Ishikawa (cell line): ENCODE measurements at regions not wholly inside any gene's neighbourhood (a gene's known extent, or its start where the extent isn't known, plus 50 kb on each side); places are given as distances from the start of the nearest gene placed in this dataset.

Experiments used
- CEBPB ChIP-seq: IDR thresholded peaks from 2 replicates; pipeline ENCODE4 v1.6.1; 2012
- CREB1 ChIP-seq: IDR thresholded peaks from 2 replicates; pipeline ENCODE4 v1.6.1; 2012; ENCODE audit warnings: low read depth
- EGR1 ChIP-seq: IDR thresholded peaks from 2 replicates; pipeline ENCODE4 v1.6.1; 2012
- EP300 ChIP-seq: IDR thresholded peaks from 2 replicates; pipeline ENCODE4 v1.6.1; 2012; ENCODE audit warnings: borderline replicate concordance
- FOXM1 ChIP-seq: IDR thresholded peaks from 2 replicates; pipeline ENCODE4 v1.6.1; 2012; ENCODE audit warnings: low read depth, borderline replicate concordance
- NFIC ChIP-seq: IDR thresholded peaks from 2 replicates; pipeline ENCODE4 v1.6.1; 2012
- RAD21 ChIP-seq: IDR thresholded peaks from 2 replicates; pipeline ENCODE4 v1.6.1; 2012; ENCODE audit warnings: low read depth
- TAF1 ChIP-seq: IDR thresholded peaks from 2 replicates; pipeline ENCODE4 v1.6.1; 2012; ENCODE audit warnings: low read depth, mild to moderate bottlenecking
- TCF12 ChIP-seq: IDR thresholded peaks from 2 replicates; pipeline ENCODE4 v1.6.1; 2012; ENCODE audit warnings: low read depth
- TEAD4 ChIP-seq: IDR thresholded peaks from 2 replicates; pipeline ENCODE4 v1.6.1; 2012
- USF1 ChIP-seq: IDR thresholded peaks from 2 replicates; pipeline ENCODE4 v1.6.1; 2012
- YY1 ChIP-seq: IDR thresholded peaks from 2 replicates; pipeline ENCODE4 v1.6.1; 2012; ENCODE audit warnings: low read depth
- ZBTB7A ChIP-seq: IDR thresholded peaks from 2 replicates; pipeline ENCODE4 v1.6.1; 2012; ENCODE audit warnings: low read depth
- TF ChIP-seq, protein P1 (sequence below): IDR thresholded peaks from 2 replicates; pipeline ENCODE4 v1.6.1; 2012
- TF ChIP-seq, protein P2 (sequence below): IDR thresholded peaks from 2 replicates; pipeline ENCODE4 v1.6.1; 2012; ENCODE audit warnings: low read depth, mild to moderate bottlenecking

- TF ChIP-seq, protein P1, sequence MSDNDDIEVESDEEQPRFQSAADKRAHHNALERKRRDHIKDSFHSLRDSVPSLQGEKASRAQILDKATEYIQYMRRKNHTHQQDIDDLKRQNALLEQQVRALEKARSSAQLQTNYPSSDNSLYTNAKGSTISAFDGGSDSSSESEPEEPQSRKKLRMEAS = no peak
- TF ChIP-seq TAF1 (no peak), EGR1 (no peak), FOXM1 (no peak), TEAD4 (no peak), CEBPB (no peak), ZBTB7A (no peak), RAD21 (no peak), EP300 (no peak), TCF12 (no peak), USF1 (no peak)
- TF ChIP-seq, protein P2, sequence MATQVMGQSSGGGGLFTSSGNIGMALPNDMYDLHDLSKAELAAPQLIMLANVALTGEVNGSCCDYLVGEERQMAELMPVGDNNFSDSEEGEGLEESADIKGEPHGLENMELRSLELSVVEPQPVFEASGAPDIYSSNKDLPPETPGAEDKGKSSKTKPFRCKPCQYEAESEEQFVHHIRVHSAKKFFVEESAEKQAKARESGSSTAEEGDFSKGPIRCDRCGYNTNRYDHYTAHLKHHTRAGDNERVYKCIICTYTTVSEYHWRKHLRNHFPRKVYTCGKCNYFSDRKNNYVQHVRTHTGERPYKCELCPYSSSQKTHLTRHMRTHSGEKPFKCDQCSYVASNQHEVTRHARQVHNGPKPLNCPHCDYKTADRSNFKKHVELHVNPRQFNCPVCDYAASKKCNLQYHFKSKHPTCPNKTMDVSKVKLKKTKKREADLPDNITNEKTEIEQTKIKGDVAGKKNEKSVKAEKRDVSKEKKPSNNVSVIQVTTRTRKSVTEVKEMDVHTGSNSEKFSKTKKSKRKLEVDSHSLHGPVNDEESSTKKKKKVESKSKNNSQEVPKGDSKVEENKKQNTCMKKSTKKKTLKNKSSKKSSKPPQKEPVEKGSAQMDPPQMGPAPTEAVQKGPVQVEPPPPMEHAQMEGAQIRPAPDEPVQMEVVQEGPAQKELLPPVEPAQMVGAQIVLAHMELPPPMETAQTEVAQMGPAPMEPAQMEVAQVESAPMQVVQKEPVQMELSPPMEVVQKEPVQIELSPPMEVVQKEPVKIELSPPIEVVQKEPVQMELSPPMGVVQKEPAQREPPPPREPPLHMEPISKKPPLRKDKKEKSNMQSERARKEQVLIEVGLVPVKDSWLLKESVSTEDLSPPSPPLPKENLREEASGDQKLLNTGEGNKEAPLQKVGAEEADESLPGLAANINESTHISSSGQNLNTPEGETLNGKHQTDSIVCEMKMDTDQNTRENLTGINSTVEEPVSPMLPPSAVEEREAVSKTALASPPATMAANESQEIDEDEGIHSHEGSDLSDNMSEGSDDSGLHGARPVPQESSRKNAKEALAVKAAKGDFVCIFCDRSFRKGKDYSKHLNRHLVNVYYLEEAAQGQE = no peak
Observed at GRCh38 chr14:38710881-38711280, 392.2 kb downstream of the SEC23A start.

GRCh38 chr14:38710196-38710595 is 392.8 kb downstream of the SEC23A start:
- TF ChIP-seq RAD21 (no peak), TCF12 (no peak), YY1 (no peak)
- TF ChIP-seq, protein P1 = no peak

DNA sequence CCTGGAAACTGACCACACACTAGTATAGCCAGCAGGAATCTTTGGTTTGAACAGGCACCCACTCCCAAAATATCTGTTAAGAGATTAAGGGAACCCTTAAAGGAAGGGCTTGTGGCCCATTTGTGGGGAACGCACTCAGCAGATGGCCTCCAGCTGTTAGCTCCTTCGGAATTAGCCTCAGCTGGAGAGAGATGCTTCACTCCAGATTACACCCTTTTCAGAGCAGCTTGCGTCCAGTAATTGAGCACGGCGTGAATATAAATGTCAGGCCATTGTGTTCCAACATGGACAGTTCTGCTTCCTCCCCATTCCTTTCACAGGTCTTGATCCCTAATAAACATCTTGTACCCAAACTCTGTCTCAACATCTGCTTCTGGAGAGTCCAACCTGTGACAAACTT is 397.8 kb downstream of the SEC23A start:
- no peak for TF ChIP-seq CREB1

GRCh38 chr14:38704220-38704619 is 398.8 kb downstream of the SEC23A start:
- no peak for TF ChIP-seq RAD21
- TF ChIP-seq, protein P1 = no peak
- no peak for TF ChIP-seq EGR1
- no peak for TF ChIP-seq NFIC
- no peak for TF ChIP-seq YY1
- no peak for TF ChIP-seq FOXM1
- TF ChIP-seq, protein P2 = no peak
- no peak for TF ChIP-seq ZBTB7A
- TF ChIP-seq EP300 = no peak
- no peak for TF ChIP-seq USF1
- TF ChIP-seq CEBPB = no peak

DNA sequence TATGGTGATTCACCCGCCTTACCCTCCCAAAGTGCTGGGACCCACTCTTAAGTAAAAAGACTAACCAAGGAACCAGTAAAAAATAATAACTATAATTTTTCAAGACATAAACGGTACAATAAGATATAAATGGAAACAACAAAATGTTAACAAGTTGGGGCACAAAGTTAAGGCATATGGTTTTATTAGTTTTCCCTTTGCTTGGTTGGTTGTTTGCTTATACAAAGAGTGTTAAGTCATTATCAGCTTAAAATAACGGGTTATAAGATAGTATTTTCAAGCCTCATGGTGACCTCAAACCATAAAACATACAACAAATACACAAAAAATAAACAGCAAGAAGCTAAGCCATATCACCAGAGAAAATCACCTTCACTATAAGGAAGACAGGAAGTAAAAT is 406.1 kb downstream of the SEC23A start:
- TF ChIP-seq CEBPB (no peak), TCF12 (no peak), RAD21 (no peak), TAF1 (no peak), ZBTB7A (no peak), NFIC (no peak), FOXM1 (no peak), EP300 (no peak), EGR1 (no peak), USF1 (no peak), YY1 (no peak)
- TF ChIP-seq, protein P1 = no peak
- TF ChIP-seq, protein P2 = no peak
